Daoy (cell line): ENCODE measurements at regions not wholly inside any gene's neighbourhood (a gene's known extent, or its start where the extent isn't known, plus 50 kb on each side); places are given as distances from the start of the nearest gene placed in this dataset.

Experiments used
- DNase-seq: peaks from one replicate; pipeline ENCODE4 v3.0.0-alpha.2; 2015; ENCODE audit warnings: low read depth

DNA sequence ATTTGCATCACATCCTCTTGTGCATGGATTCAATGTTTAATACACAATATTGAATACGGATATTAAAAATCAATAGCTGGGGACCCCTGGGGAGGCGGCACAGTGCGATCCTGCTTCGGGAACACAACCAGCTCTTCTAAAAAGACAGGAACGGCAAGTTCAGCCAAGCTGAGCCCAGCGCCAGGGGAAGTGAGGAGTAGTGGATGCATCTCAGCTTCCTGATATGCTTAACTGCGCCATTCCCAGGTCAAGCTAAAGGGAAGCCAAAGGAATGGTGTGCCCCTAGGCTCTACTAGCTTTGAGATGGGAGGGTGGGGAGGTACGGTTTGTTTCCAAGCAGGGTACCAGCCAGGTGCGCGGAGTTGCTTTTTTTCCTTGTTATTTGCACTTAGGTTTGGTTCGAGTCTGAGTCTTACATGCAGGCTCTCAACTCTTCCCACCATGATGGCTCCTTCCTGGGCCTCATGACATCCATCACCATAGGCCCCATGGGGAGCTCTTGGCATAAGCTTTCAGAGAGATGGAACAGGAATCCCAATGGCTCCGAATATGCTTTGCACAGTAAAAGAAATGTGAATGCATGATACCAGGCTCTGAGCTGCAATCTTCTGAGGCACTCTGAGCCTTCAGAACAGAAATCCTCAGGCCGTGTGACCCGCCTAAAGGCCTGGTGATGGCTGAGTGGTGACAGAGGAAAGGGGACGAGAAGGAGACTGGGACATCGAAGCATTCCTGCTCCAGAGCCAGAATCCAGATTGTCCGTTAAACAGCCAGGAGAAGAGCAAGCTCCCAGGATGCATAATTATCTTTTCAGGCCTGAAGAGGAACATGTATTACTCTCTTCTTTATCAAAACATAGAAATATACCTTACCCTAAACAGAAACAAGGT lies 51.8 kb upstream of the BCOR start:
- DNase-seq, result no peak

DNA sequence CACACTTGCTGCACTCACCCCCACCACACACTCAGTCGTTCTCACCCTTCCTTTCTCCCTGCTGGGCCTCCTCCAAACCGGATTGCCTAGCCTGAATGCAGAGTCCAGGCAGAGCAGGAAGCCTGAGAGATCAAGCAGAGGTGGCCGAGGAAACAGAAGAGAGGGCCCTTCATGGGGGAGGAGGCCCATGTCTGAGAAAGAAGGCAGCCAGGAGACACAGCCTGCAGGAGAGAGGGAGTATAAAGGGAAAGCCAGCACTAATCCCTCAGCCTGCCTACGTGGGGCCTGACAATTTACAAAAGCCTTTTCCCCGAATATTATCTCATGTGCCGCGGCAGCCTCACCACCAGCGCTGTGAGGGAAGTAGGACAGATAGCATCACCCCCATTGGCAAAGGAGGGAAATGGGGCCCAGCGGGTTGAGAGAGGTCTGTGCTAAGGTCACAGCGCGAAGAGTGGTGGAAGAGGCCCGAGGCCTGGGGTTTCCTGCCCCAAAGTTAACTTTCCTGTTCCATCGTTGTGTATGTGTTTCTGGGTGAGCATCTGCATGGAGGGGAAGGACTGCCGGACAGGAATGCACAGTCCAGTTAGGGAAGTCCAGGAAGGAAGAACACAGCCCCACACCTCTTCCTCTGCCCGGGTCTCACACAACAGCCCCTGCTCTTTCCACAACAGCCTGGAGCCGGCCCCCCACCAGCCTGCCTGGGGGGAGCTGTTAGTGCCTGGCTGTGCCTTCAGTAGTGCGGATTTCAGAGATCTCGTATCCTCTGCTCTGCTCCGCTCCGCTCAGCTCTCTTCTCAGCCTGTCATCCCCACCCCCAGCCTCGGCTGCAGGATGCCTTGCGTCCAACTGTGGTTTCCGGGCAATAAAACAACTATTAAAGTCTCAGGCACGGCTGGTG lies 50.9 kb upstream of the BCOR start:
- no peak for DNase-seq

DNA sequence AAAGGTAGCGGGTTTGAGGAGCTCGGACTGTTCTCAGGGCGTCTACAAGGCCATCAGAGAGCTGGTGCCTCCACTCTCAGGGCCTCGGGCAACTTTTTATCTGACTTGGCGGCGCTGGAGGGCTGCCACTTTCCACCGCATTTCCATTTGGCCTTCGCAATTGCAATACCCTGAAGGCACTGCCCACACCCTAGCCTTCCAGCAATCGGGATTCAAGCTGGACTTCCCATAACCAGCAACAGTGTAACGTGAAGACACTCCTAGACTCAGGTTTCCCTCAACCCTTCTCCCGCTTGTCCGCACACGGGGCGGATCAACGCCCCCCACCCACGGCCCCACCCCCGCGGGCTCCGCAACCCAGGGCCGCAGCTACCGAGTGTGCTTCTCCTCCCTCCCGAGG lies 50.2 kb upstream of the BCOR start:
- no peak for DNase-seq
